ENCODE measurements at regions not wholly inside any gene's neighbourhood (a gene's known extent, or its start where the extent isn't known, plus 50 kb on each side); places are given as distances from the start of the nearest gene placed in this dataset.

- DNase-seq (no peak), ATAC-seq (no peak)
- Histone ChIP-seq H3K4me3 (no peak overlapping the region), H3K4me1 (no peaks in the 10 kb centered on the region), H3K27ac (no peak overlapping the region), H3K27me3 (no peaks in the 10 kb centered on the region), H3K36me3 (no peaks in the 10 kb centered on the region), H3K9me3 (no peaks in the 10 kb centered on the region)
- intact Hi-C loops (cut with DNase I), result no loop called here
- 40% methylated on average over 2 of the region's 2 CpGs for WGBS (ENCODE audit: insufficient coverage, low coverage, low lambda C conversion rate, missing lambda C conversion rate)
- TF ChIP-seq POLR2A (IDR thresholded peaks at IDR 0.05), result no peak
These were observed 610.1 kb upstream of the ANKRD30A start for GRCh38 chr10:36515319-36515718.

- DNase-seq (no peak), ATAC-seq (no peak)
- intact Hi-C loops (cut with DNase I), result no loop called here
- WGBS (ENCODE audit: insufficient coverage, low coverage, low lambda C conversion rate, missing lambda C conversion rate), result 52% methylated on average over 3 of the region's 3 CpGs
- H3K27me3 ChIP-seq, result no peaks in the 10 kb centered on the region
- no peaks in the 10 kb centered on the region for H3K36me3 ChIP-seq
- no peak for TF ChIP-seq POLR2A (IDR thresholded peaks at IDR 0.05)
- no peak for TF ChIP-seq CTCF (IDR thresholded peaks at IDR 0.05)
- no peaks in the 10 kb centered on the region for H3K4me1 ChIP-seq
- no peak overlapping the region for H3K27ac ChIP-seq
- H3K9me3 ChIP-seq, result no peaks in the 10 kb centered on the region
- H3K4me3 ChIP-seq, result no peak overlapping the region
These were observed 617.7 kb upstream of the ANKRD30A start for GRCh38 chr10:36507715-36508114.

GRCh38 chr10:36506697-36507496 is 618.5 kb upstream of the ANKRD30A start:
- intact Hi-C loops (cut with DNase I), result no loop called here
- no peak for ATAC-seq
- Histone ChIP-seq H3K36me3 (no peaks in the 10 kb centered on the region), H3K27me3 (no peaks in the 10 kb centered on the region), H3K4me1 (no peaks in the 10 kb centered on the region), H3K9me3 (no peaks in the 10 kb centered on the region), H3K27ac (no peak overlapping the region), H3K4me3 (no peak overlapping the region)
- no peak for TF ChIP-seq POLR2A (IDR thresholded peaks at IDR 0.05)
- WGBS (ENCODE audit: insufficient coverage, low coverage, low lambda C conversion rate, missing lambda C conversion rate), result 50% methylated on average over 5 of the region's 5 CpGs
- DNase-seq, result no peak

GRCh38 chr10:36506261-36506660 is 619.1 kb upstream of the ANKRD30A start:
- intact Hi-C loops (cut with DNase I), result no loop called here
- TF ChIP-seq POLR2A (IDR thresholded peaks at IDR 0.05), result no peak
- no peak for TF ChIP-seq CTCF (IDR thresholded peaks at IDR 0.05)
- WGBS (ENCODE audit: insufficient coverage, low coverage, low lambda C conversion rate, missing lambda C conversion rate), result 38% methylated on average over 4 of the region's 4 CpGs
- Histone ChIP-seq H3K36me3 (no peaks in the 10 kb centered on the region), H3K9me3 (no peaks in the 10 kb centered on the region), H3K4me1 (no peaks in the 10 kb centered on the region), H3K4me3 (no peak overlapping the region), H3K27ac (no peak overlapping the region), H3K27me3 (no peaks in the 10 kb centered on the region)
- no peak for ATAC-seq
- DNase-seq, result no peak

- ATAC-seq (peak in 1 of 4 donors; percentile 32), DNase-seq (no peak)
- intact Hi-C loops (cut with DNase I), result no loop called here
- H3K27ac ChIP-seq, result no peak overlapping the region
- no peaks in the 10 kb centered on the region for H3K4me1 ChIP-seq
- WGBS (ENCODE audit: insufficient coverage, low coverage, low lambda C conversion rate, missing lambda C conversion rate), result 66% methylated on average over 4 of the region's 4 CpGs
- no peak overlapping the region for H3K4me3 ChIP-seq
- TF ChIP-seq POLR2A (IDR thresholded peaks at IDR 0.05), result no peak
- TF ChIP-seq CTCF (IDR thresholded peaks at IDR 0.05), result peak in 1 of 4 donors; percentile 11
- H3K9me3 ChIP-seq, result no peaks in the 10 kb centered on the region
- H3K36me3 ChIP-seq, result no peaks in the 10 kb centered on the region
- H3K27me3 ChIP-seq, result no peaks in the 10 kb centered on the region
These were observed 620.6 kb upstream of the ANKRD30A start for GRCh38 chr10:36504758-36505157.

Measured in right lobe of liver (tissue), 6 donors.